ENCODE measurements at regions not wholly inside any gene's neighbourhood (a gene's known extent, or its start where the extent isn't known, plus 50 kb on each side); places are given as distances from the start of the nearest gene placed in this dataset.

- no peaks in the 10 kb centered on the region for H3K27me3 ChIP-seq (ENCODE audit: insufficient read depth, low read length)
- H3K9me3 ChIP-seq (ENCODE audit: control insufficient read depth in 1 of 2, insufficient read depth in 1 of 2, low read depth in 1 of 2, low read length in 2 of 2) = no peaks in the 10 kb centered on the region
- no peaks in the 10 kb centered on the region for H3K36me3 ChIP-seq (ENCODE audit: control insufficient read depth in 1 of 2, insufficient read depth in 2 of 2, low read length in 2 of 2)
- CTCF ChIA-PET = interaction anchor here (1.2 kb wide), 1 partner anchor 8 kb away, joined by 3 read pairs; no protein-coding TSS in a partner anchor
- no peak overlapping the region for H3K4me3 ChIP-seq (replicated peaks in 1 of 2; ENCODE audit: low read depth in 1 of 2, low read length in 2 of 2)
- no TSS peak for BruUV-seq (replicated peaks)
- TF ChIP-seq CTCF (IDR thresholded peaks at IDR 0.05 in 2 of 3, conservative IDR thresholded peaks at IDR 0.05 in 1 of 3; ENCODE audit: borderline replicate concordance in 1 of 3, insufficient read depth in 1 of 3, low read depth in 2 of 3, low read length in 2 of 3) (no peak), ZFX (IDR thresholded peaks at IDR 0.05) (no peak), SIN3A (IDR thresholded peaks at IDR 0.05; ENCODE audit: low read depth) (no peak), ATF3 (IDR thresholded peaks at IDR 0.05) (no peak), SRF (IDR thresholded peaks at IDR 0.05; ENCODE audit: low read depth) (no peak), JUND (IDR thresholded peaks at IDR 0.05) (no peak), EGR1 (IDR thresholded peaks at IDR 0.05; ENCODE audit: low read depth) (no peak)
- POLR2A ChIA-PET = no interaction called here
- no peak overlapping the region for H3K27ac ChIP-seq (ENCODE audit: low read depth, low read length)
- no peaks in the 10 kb centered on the region for H3K4me1 ChIP-seq (ENCODE audit: control insufficient read depth in 1 of 2, insufficient read depth in 2 of 2, low read length in 2 of 2)
- no peaks in the 10 kb centered on the region for H3K9me2 ChIP-seq (ENCODE audit: insufficient read depth)
- RAD21 ChIA-PET (ENCODE audit: low non-redundant PET in 1 of 2, low total read pairs in 2 of 2, uncharacterized antibody in 2 of 2, unreplicated experiment in 2 of 2) = no interaction called here
- no peak for ATAC-seq
- no peak overlapping the region for H3K4me2 ChIP-seq (ENCODE audit: low read length)
- H2AFZ ChIP-seq (ENCODE audit: low read depth, low read length, poor library complexity, severe bottlenecking) = no peak overlapping the region
- DNase-seq (ENCODE audit: low read depth, low spot score) = no peak
- H3K79me2 ChIP-seq (ENCODE audit: insufficient read depth, low read length) = no peaks in the 10 kb centered on the region
- H3K9ac ChIP-seq (ENCODE audit: low read length) = no peak overlapping the region
- intact Hi-C loops (cut with micrococcal nuclease) = no loop called here
- no peaks in the 10 kb centered on the region for H4K20me1 ChIP-seq (ENCODE audit: insufficient read depth)
Observed at GRCh38 chr4:136823020-136823419, 709.3 kb downstream of the PCDH18 start.

- RAD21 ChIA-PET (ENCODE audit: low non-redundant PET in 1 of 2, low total read pairs in 2 of 2, uncharacterized antibody in 2 of 2, unreplicated experiment in 2 of 2) = no interaction called here
- DNase-seq (ENCODE audit: low read depth, low spot score) = no peak
- ATAC-seq = no peak
- Histone ChIP-seq H3K9ac (ENCODE audit: low read length) (no peak overlapping the region), H3K79me2 (ENCODE audit: insufficient read depth, low read length) (no peaks in the 10 kb centered on the region), H3K36me3 (ENCODE audit: control insufficient read depth in 1 of 2, insufficient read depth in 2 of 2, low read length in 2 of 2) (no peaks in the 10 kb centered on the region), H3K4me3 (replicated peaks in 1 of 2; ENCODE audit: low read depth in 1 of 2, low read length in 2 of 2) (no peak overlapping the region), H3K27me3 (ENCODE audit: insufficient read depth, low read length) (no peaks in the 10 kb centered on the region), H3K4me1 (ENCODE audit: control insufficient read depth in 1 of 2, insufficient read depth in 2 of 2, low read length in 2 of 2) (no peaks in the 10 kb centered on the region), H3K27ac (ENCODE audit: low read depth, low read length) (no peak overlapping the region), H4K20me1 (ENCODE audit: insufficient read depth) (no peaks in the 10 kb centered on the region), H3K4me2 (ENCODE audit: low read length) (no peak overlapping the region), H3K9me2 (ENCODE audit: insufficient read depth) (no peaks in the 10 kb centered on the region), H2AFZ (ENCODE audit: low read depth, low read length, poor library complexity, severe bottlenecking) (no peak overlapping the region), H3K9me3 (ENCODE audit: control insufficient read depth in 1 of 2, insufficient read depth in 1 of 2, low read depth in 1 of 2, low read length in 2 of 2) (no peaks in the 10 kb centered on the region)
- POLR2A ChIA-PET = no interaction called here
- TF ChIP-seq CEBPB (IDR thresholded peaks at IDR 0.05; ENCODE audit: low read depth) (no peak), TCF7L2 (IDR thresholded peaks at IDR 0.05; ENCODE audit: borderline replicate concordance, extremely low read depth, insufficient read depth, insufficient read length) (no peak), EGR1 (IDR thresholded peaks at IDR 0.05; ENCODE audit: low read depth) (no peak), ELF1 (IDR thresholded peaks at IDR 0.05; ENCODE audit: borderline replicate concordance, low read depth) (no peak), SRF (IDR thresholded peaks at IDR 0.05; ENCODE audit: low read depth) (no peak), RAD21 (IDR thresholded peaks at IDR 0.05; ENCODE audit: low read depth) (no peak), EZH2 (IDR thresholded peaks at IDR 0.05) (no peak), JUND (IDR thresholded peaks at IDR 0.05) (no peak), YY1 (IDR thresholded peaks at IDR 0.05; ENCODE audit: extremely low read depth, insufficient replicate concordance, low read depth, low read length) (no peak), CBX3 (IDR thresholded peaks at IDR 0.05; ENCODE audit: low read depth) (no peak), SIN3A (IDR thresholded peaks at IDR 0.05; ENCODE audit: low read depth) (no peak), ATF3 (IDR thresholded peaks at IDR 0.05) (no peak), POLR2A (IDR thresholded peaks at IDR 0.05; ENCODE audit: borderline replicate concordance, extremely low read depth, insufficient read depth, insufficient read length) (no peak)
- intact Hi-C loops (cut with micrococcal nuclease) = no loop called here
- CTCF ChIA-PET = no interaction called here
- no TSS peak for BruUV-seq (replicated peaks)
Observed at GRCh38 chr4:136818811-136819330, 713.4 kb downstream of the PCDH18 start.

All from HCT116 (cell line).